ENCODE measurements at regions not wholly inside any gene's neighbourhood (a gene's known extent, or its start where the extent isn't known, plus 50 kb on each side); places are given as distances from the start of the nearest gene placed in this dataset.
A peak's percentile ranks its signal among the peaks of the same experiment; 100 is the strongest.
"Not testable (repeated sequence)": the region's sequence is repeated elsewhere in the genome, so short reads cannot be mapped to it uniquely, and the experiment has no call there.

GRCh38 chr1:149418782-149419181 is 56.1 kb upstream of the NBPF19 start:
- intact Hi-C loops (cut with micrococcal nuclease; ENCODE audit: unreplicated experiment); BruUV-seq (replicated peaks); in situ Hi-C loops (cut with HindIII; ENCODE audit: low pct_unique_long_range_greater_than_20kb, low sequenced_read_pairs); DNase-seq (ENCODE audit: low read depth, low spot score); POLR2A ChIA-PET; H3K9me3 ChIP-seq (ENCODE audit: control insufficient read depth, insufficient read depth, low read depth, low read length); H3K4me1 ChIP-seq (ENCODE audit: control insufficient read depth, insufficient read depth, low read length); CTCF ChIA-PET; H3K4me3 ChIP-seq (ENCODE audit: low read depth in 2 of 2, low read length in 2 of 2); H3K27me3 ChIP-seq (ENCODE audit: control insufficient read depth, insufficient read depth, low read length); H3K27ac ChIP-seq (ENCODE audit: low read length); ATAC-seq; H3K36me3 ChIP-seq (ENCODE audit: control insufficient read depth, insufficient read depth, low read length): not testable (repeated sequence)

- H3K36me3 ChIP-seq (ENCODE audit: control insufficient read depth, insufficient read depth, low read length); H3K27me3 ChIP-seq (ENCODE audit: control insufficient read depth, insufficient read depth, low read length); H3K27ac ChIP-seq (ENCODE audit: low read length); H3K4me1 ChIP-seq (ENCODE audit: control insufficient read depth, insufficient read depth, low read length); intact Hi-C loops (cut with micrococcal nuclease; ENCODE audit: unreplicated experiment); DNase-seq (ENCODE audit: low read depth, low spot score); POLR2A ChIA-PET; in situ Hi-C loops (cut with HindIII; ENCODE audit: low pct_unique_long_range_greater_than_20kb, low sequenced_read_pairs); H3K9me3 ChIP-seq (ENCODE audit: control insufficient read depth, insufficient read depth, low read depth, low read length); ATAC-seq; CTCF ChIA-PET; H3K4me3 ChIP-seq (ENCODE audit: low read depth in 2 of 2, low read length in 2 of 2): not testable (repeated sequence)
- BruUV-seq (replicated peaks): TSS peak; percentile 17
Observed at GRCh38 chr1:149423122-149423521, 51.7 kb upstream of the NBPF19 start.
